HCT116 (cell line): ENCODE measurements at regions not wholly inside any gene's neighbourhood (a gene's known extent, or its start where the extent isn't known, plus 50 kb on each side); places are given as distances from the start of the nearest gene placed in this dataset.

Experiments used
- ATAC-seq: fragments of 200-7000 bp; cut with Tn5 transposase; 2 replicates; pipeline ENCODE4 v1.9.1; 2020; ENCODE audit warnings: mild to moderate bottlenecking, moderate library complexity
- BruUV-seq: library from RNA; stranded (reverse); fragments of 400-500 nt; replicated peaks from 2 replicates; lab custom pipeline; 2021; lab: Mats Ljungman, UMichigan
- CTCF ChIA-PET: fragments of 300-600 bp; sonication (Branson Sonifier 250); formaldehyde crosslinking; loops from one replicate; lab custom pipeline; 2021; ENCODE audit warnings: antibody characterized with exemption; lab: Charles Lee
- POLR2A ChIA-PET: fragments of 300-600, 350-600 bp; sonication (Branson Sonifier 250); formaldehyde crosslinking; loops from one replicate; lab custom pipeline; 2021; ENCODE audit warnings: antibody characterized with exemption; lab: Charles Lee
- RAD21 ChIA-PET, 2 experiments: fragments of 300-600 bp; sonication (Branson Sonifier 250); formaldehyde crosslinking; loops; one replicate each; lab custom pipeline; 2023; ENCODE audit warnings: low total read pairs in 2 of 2; ENCODE audit not compliant: uncharacterized antibody in 2 of 2, unreplicated experiment in 2 of 2, low non-redundant PET in 1 of 2; lab: Charles Lee
- DNase-seq: peaks from one replicate; pipeline ENCODE4 v3.0.0-alpha.2; 2010; ENCODE audit warnings: low read depth, low spot score
- H2AFZ ChIP-seq: fragments of 200-600 bp; shearing (Covaris generic), sonication (generic); 2 replicates; pipeline ENCODE4 v1.6.1; 2017; ENCODE audit warnings: low read depth, mixed run types, mixed read lengths, antibody characterized with exemption, low read length; ENCODE audit not compliant: poor library complexity, severe bottlenecking
- H3K27ac ChIP-seq: 2 replicates; pipeline ENCODE4 v1.5.1; 2012; ENCODE audit warnings: low read depth, low read length
- H3K27me3 ChIP-seq: fragments of 200-600 bp; sonication (generic); 2 replicates; pipeline ENCODE4 v1.6.1; 2016; ENCODE audit warnings: mixed run types, low read length, mixed read lengths; ENCODE audit not compliant: insufficient read depth
- H3K36me3 ChIP-seq, 2 experiments: fragments of 200-500 bp in 1 of 2; fragments of 200-600 bp in 1 of 2; sonication (Bioruptor generic) in 1 of 2; sonication (generic) in 1 of 2; 2 replicates each; pipeline versions ENCODE4 v1.5.1 to v1.6.1; 2014 to 2016; ENCODE audit warnings: low read length in 2 of 2, inconsistent platforms in 1 of 2, mixed read lengths in 1 of 2, mixed run types in 1 of 2; ENCODE audit not compliant: insufficient read depth in 2 of 2, control insufficient read depth in 1 of 2
- H3K4me1 ChIP-seq, 2 experiments: fragments of 200-600 bp in 1 of 2; sonication (generic) in 1 of 2; 2 replicates each; pipeline versions ENCODE4 v1.5.1 to v1.6.1; 2012 to 2017; ENCODE audit warnings: low read length in 2 of 2, inconsistent platforms in 1 of 2, mild to moderate bottlenecking in 1 of 2, mixed read lengths in 1 of 2, mixed run types in 1 of 2, moderate library complexity in 1 of 2; ENCODE audit not compliant: insufficient read depth in 2 of 2, control insufficient read depth in 1 of 2
- H3K4me2 ChIP-seq: fragments of 200-600 bp; sonication (generic); 2 replicates; pipeline ENCODE4 v1.6.1; 2017; ENCODE audit warnings: mixed run types, low read length, mixed read lengths
- H3K4me3 ChIP-seq, 2 experiments: fragments of 200-600 bp in 1 of 2; sonication (generic) in 1 of 2; replicated peaks in 1 of 2; 2 replicates each; pipeline ENCODE4 v1.5.1; 2011 to 2016; ENCODE audit warnings: low read length in 2 of 2, control low read depth in 1 of 2, low read depth in 1 of 2, mild to moderate bottlenecking in 1 of 2, mixed read lengths in 1 of 2, mixed run types in 1 of 2
- H3K79me2 ChIP-seq: fragments of 200-600 bp; sonication (generic); 2 replicates; pipeline ENCODE4 v1.6.1; 2017; ENCODE audit warnings: mild to moderate bottlenecking, mixed run types, low read length, moderate library complexity, mixed read lengths; ENCODE audit not compliant: insufficient read depth
- H3K9ac ChIP-seq: fragments of 200-600 bp; sonication (generic); 2 replicates; pipeline ENCODE4 v1.6.1; 2016; ENCODE audit warnings: low read length, mixed read lengths
- H3K9me2 ChIP-seq: fragments of 200-600 bp; sonication (generic), shearing (Covaris generic); 2 replicates; pipeline ENCODE4 v1.6.1; 2017; ENCODE audit warnings: mixed run types, mild to moderate bottlenecking, moderate library complexity; ENCODE audit not compliant: insufficient read depth
- H3K9me3 ChIP-seq, 2 experiments: fragments of 200-500 bp in 1 of 2; fragments of 200-600 bp in 1 of 2; sonication (Bioruptor generic) in 1 of 2; sonication (generic) in 1 of 2; 2 replicates each; pipeline ENCODE4 v1.6.1; 2014 to 2017; ENCODE audit warnings: low read length in 2 of 2, mixed read lengths in 2 of 2, inconsistent platforms in 1 of 2, low read depth in 1 of 2, mild to moderate bottlenecking in 1 of 2, mixed run types in 1 of 2, moderate library complexity in 1 of 2; ENCODE audit not compliant: control insufficient read depth in 1 of 2, insufficient read depth in 1 of 2
- H4K20me1 ChIP-seq: fragments of 200-600 bp; sonication (generic), shearing (Covaris generic); 2 replicates; pipeline ENCODE4 v1.6.1; 2017; ENCODE audit warnings: mixed run types, mild to moderate bottlenecking, moderate library complexity; ENCODE audit not compliant: insufficient read depth
- CBX3 ChIP-seq: IDR thresholded peaks from 2 replicates; pipeline ENCODE4 v1.6.1; 2012; ENCODE audit warnings: low read depth
- CEBPB ChIP-seq: IDR thresholded peaks from 2 replicates; pipeline ENCODE4 v1.6.1; 2012; ENCODE audit warnings: low read depth
- ELF1 ChIP-seq: IDR thresholded peaks from 2 replicates; pipeline ENCODE4 v1.6.1; 2012; ENCODE audit warnings: low read depth, borderline replicate concordance
- EZH2phosphoT487 ChIP-seq: fragments of 200-600 bp; IDR thresholded peaks from 2 replicates; pipeline ENCODE4 v1.6.1; 2018; ENCODE audit warnings: antibody characterized with exemption, borderline replicate concordance
- FOSL1 ChIP-seq: IDR thresholded peaks from 2 replicates; pipeline ENCODE4 v1.6.1; 2012; ENCODE audit warnings: low read depth
- JUND ChIP-seq: IDR thresholded peaks from 2 replicates; pipeline ENCODE4 v1.6.1; 2012
- RAD21 ChIP-seq: IDR thresholded peaks from 2 replicates; pipeline ENCODE4 v1.6.1; 2012; ENCODE audit warnings: low read depth, mild to moderate bottlenecking
- SP1 ChIP-seq: IDR thresholded peaks from 2 replicates; pipeline ENCODE4 v1.6.1; 2012; ENCODE audit warnings: low read depth
- YY1 ChIP-seq: IDR thresholded peaks from 2 replicates; pipeline ENCODE4 v1.6.1; 2011; ENCODE audit warnings: low read length, low read depth, moderate library complexity, mild to moderate bottlenecking; ENCODE audit not compliant: insufficient replicate concordance; ENCODE audit errors: extremely low read depth
- ZNF274 ChIP-seq: fragments of 200-500 bp; sonication (Bioruptor generic); IDR thresholded peaks from 2 replicates; pipeline ENCODE4 v1.6.1; 2014; ENCODE audit warnings: mild to moderate bottlenecking, low read depth, low read length, inconsistent platforms
- intact Hi-C: fragments of 100-400 bp; cut with micrococcal nuclease; formaldehyde crosslinking; loops from 2 replicates; pipeline ENCODE4 v1.10.0; 2022
- TF ChIP-seq, protein P1 (sequence below): IDR thresholded peaks from 2 replicates; pipeline ENCODE4 v1.6.1; 2012
- TF ChIP-seq, protein P2 (sequence below): IDR thresholded peaks from 2 replicates; pipeline ENCODE4 v1.6.1; 2012
- TF ChIP-seq, protein P3 (sequence below): IDR thresholded peaks from 2 replicates; pipeline ENCODE4 v1.6.1; 2012; ENCODE audit warnings: low read depth
- TF ChIP-seq, protein P4 (sequence below): IDR thresholded peaks from 2 replicates; pipeline ENCODE4 v1.6.1; 2011; ENCODE audit warnings: mild to moderate bottlenecking, low read length, moderate library complexity; ENCODE audit not compliant: insufficient replicate concordance; ENCODE audit errors: extremely low read depth
- TF ChIP-seq, protein P5 (sequence below), 3 experiments: fragments of 200-600 bp in 1 of 3; sonication (generic) in 1 of 3; IDR thresholded peaks in 2 of 3; conservative IDR thresholded peaks in 1 of 3; 2 replicates each; pipeline ENCODE4 v1.5.1; 2012 to 2017; ENCODE audit warnings: low read depth in 2 of 3, low read length in 2 of 3, antibody characterized with exemption in 1 of 3, borderline replicate concordance in 1 of 3, control low read depth in 1 of 3, mild to moderate bottlenecking in 1 of 3, mixed read lengths in 1 of 3, mixed run types in 1 of 3, moderate library complexity in 1 of 3; ENCODE audit not compliant: insufficient read depth in 1 of 3

DNA sequence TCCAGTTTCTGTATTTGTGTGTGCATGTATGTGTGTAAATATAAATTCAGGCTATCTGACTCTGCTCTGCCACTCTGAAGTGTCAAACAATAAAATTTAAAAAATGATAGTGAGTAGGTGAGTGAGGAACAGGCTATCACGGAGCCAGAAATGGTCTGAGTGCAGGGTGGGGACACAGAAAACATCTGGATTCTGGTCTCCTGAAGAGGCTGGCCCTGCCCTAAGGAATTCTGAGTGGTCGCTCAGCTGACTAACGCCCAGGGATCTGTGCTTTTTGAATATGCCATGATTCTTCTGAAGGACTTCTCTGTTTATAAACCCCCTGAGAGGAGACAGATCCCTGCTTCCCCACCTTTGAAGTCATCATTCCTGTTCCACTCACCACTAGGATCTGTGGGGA, 353.9 kb upstream of the GYPC start:
- Histone ChIP-seq H2AFZ (no peak overlapping the region), H3K27ac (no peak overlapping the region), H3K4me2 (no peak overlapping the region), H3K9me3 (peaks cover 4 to 14% of the 10 kb centered on the region in 2 experiments; a peak in 1 of 4 replicates), H3K9ac (no peak overlapping the region), H3K36me3 (no peaks in the 10 kb centered on the region), H3K9me2 (no peaks in the 10 kb centered on the region), H3K4me3 (no peak overlapping the region), H3K4me1 (no peaks in the 10 kb centered on the region), H3K27me3 (no peaks in the 10 kb centered on the region), H4K20me1 (no peaks in the 10 kb centered on the region)
- intact Hi-C loops, result no loop called here
- ChIA-PET CTCF (no interaction called here), POLR2A (no interaction called here), RAD21 (no interaction called here)
- DNase-seq (no peak), ATAC-seq (no peak)
- TF ChIP-seq JUND (no peak), ZNF274 (no peak), ELF1 (no peak), EZH2phosphoT487 (no peak), SP1 (no peak), RAD21 (no peak), CEBPB (no peak), CBX3 (no peak), FOSL1 (no peak), YY1 (no peak)
- TF ChIP-seq, protein P1, sequence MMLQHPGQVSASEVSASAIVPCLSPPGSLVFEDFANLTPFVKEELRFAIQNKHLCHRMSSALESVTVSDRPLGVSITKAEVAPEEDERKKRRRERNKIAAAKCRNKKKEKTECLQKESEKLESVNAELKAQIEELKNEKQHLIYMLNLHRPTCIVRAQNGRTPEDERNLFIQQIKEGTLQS, result no peak
- TF ChIP-seq, protein P2, sequence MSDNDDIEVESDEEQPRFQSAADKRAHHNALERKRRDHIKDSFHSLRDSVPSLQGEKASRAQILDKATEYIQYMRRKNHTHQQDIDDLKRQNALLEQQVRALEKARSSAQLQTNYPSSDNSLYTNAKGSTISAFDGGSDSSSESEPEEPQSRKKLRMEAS, result no peak
- TF ChIP-seq, protein P3, sequence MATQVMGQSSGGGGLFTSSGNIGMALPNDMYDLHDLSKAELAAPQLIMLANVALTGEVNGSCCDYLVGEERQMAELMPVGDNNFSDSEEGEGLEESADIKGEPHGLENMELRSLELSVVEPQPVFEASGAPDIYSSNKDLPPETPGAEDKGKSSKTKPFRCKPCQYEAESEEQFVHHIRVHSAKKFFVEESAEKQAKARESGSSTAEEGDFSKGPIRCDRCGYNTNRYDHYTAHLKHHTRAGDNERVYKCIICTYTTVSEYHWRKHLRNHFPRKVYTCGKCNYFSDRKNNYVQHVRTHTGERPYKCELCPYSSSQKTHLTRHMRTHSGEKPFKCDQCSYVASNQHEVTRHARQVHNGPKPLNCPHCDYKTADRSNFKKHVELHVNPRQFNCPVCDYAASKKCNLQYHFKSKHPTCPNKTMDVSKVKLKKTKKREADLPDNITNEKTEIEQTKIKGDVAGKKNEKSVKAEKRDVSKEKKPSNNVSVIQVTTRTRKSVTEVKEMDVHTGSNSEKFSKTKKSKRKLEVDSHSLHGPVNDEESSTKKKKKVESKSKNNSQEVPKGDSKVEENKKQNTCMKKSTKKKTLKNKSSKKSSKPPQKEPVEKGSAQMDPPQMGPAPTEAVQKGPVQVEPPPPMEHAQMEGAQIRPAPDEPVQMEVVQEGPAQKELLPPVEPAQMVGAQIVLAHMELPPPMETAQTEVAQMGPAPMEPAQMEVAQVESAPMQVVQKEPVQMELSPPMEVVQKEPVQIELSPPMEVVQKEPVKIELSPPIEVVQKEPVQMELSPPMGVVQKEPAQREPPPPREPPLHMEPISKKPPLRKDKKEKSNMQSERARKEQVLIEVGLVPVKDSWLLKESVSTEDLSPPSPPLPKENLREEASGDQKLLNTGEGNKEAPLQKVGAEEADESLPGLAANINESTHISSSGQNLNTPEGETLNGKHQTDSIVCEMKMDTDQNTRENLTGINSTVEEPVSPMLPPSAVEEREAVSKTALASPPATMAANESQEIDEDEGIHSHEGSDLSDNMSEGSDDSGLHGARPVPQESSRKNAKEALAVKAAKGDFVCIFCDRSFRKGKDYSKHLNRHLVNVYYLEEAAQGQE, result no peak
- TF ChIP-seq, protein P4, sequence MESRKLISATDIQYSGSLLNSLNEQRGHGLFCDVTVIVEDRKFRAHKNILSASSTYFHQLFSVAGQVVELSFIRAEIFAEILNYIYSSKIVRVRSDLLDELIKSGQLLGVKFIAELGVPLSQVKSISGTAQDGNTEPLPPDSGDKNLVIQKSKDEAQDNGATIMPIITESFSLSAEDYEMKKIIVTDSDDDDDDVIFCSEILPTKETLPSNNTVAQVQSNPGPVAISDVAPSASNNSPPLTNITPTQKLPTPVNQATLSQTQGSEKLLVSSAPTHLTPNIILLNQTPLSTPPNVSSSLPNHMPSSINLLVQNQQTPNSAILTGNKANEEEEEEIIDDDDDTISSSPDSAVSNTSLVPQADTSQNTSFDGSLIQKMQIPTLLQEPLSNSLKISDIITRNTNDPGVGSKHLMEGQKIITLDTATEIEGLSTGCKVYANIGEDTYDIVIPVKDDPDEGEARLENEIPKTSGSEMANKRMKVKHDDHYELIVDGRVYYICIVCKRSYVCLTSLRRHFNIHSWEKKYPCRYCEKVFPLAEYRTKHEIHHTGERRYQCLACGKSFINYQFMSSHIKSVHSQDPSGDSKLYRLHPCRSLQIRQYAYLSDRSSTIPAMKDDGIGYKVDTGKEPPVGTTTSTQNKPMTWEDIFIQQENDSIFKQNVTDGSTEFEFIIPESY, result no peak
- TF ChIP-seq, protein P5, sequence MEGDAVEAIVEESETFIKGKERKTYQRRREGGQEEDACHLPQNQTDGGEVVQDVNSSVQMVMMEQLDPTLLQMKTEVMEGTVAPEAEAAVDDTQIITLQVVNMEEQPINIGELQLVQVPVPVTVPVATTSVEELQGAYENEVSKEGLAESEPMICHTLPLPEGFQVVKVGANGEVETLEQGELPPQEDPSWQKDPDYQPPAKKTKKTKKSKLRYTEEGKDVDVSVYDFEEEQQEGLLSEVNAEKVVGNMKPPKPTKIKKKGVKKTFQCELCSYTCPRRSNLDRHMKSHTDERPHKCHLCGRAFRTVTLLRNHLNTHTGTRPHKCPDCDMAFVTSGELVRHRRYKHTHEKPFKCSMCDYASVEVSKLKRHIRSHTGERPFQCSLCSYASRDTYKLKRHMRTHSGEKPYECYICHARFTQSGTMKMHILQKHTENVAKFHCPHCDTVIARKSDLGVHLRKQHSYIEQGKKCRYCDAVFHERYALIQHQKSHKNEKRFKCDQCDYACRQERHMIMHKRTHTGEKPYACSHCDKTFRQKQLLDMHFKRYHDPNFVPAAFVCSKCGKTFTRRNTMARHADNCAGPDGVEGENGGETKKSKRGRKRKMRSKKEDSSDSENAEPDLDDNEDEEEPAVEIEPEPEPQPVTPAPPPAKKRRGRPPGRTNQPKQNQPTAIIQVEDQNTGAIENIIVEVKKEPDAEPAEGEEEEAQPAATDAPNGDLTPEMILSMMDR (IDR thresholded peaks at IDR 0.05 in 2 of 3, conservative IDR thresholded peaks at IDR 0.05 in 1 of 3; ENCODE audit: borderline replicate concordance in 1 of 3, insufficient read depth in 1 of 3, low read depth in 2 of 3, low read length in 2 of 3), result no peak
- TF ChIP-seq, all 23 proteins: peak for 0
- no peaks in the 10 kb centered on the region for H3K79me2 ChIP-seq
- BruUV-seq, result no TSS peak
